Kasumi-1 (cell line): ENCODE measurements at regions not wholly inside any gene's neighbourhood (a gene's known extent, or its start where the extent isn't known, plus 50 kb on each side); places are given as distances from the start of the nearest gene placed in this dataset.
"Not testable (repeated sequence)": the region's sequence is repeated elsewhere in the genome, so short reads cannot be mapped to it uniquely, and the experiment has no call there.

Experiments
- DNase-seq, 2 experiments: peaks; one replicate each; lab custom pipeline; 2025; lab: John Stamatoyannopoulos, UW

GRCh38 chr7:81222692-81223091, 303.8 kb upstream of the SEMA3C start:
- not testable (repeated sequence) for DNase-seq

- DNase-seq: no peak
These were observed 302.8 kb upstream of the SEMA3C start for GRCh38 chr7:81221527-81222217.

- no peak for DNase-seq
These were observed 299.7 kb upstream of the SEMA3C start for GRCh38 chr7:81218480-81219106.

DNA sequence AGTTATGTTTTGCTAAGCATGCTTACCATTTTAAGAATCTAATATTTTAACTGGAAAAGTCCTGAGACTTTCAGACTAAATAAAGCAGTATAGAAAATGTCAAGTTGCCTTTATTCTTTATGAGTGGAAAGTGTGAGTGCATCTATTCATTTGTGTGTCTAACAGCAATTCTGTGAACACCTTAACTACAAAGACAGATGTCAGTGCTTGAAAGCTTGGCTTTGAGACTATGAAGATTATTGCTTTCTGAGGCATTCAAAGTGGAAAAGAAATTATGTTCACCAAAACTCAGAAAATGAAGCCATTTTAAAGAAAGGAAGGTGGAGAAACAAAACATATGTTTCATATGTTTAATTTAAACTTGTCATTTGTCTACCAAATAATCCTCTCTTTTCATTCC, 294.5 kb upstream of the SEMA3C start:
- DNase-seq: no peak

DNA sequence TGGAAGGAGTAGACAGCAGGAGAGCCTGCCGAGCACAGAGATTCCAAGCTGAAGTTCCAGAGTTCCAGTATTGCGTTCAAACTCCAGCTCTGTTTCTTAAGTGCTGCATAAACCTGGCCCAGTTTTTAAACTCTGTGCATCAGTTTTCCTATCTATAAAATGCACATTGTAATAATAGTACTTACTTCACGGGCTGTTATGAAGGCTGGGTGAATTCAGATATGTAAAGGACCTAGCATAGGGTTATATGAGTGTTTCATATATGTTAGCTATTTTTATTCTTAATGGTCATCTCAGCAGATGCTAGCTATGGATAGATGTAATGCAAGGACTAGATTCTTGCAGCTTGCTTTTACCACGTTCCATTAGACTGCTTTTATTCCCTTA, 293.1 kb upstream of the SEMA3C start:
- DNase-seq: no peak

DNA sequence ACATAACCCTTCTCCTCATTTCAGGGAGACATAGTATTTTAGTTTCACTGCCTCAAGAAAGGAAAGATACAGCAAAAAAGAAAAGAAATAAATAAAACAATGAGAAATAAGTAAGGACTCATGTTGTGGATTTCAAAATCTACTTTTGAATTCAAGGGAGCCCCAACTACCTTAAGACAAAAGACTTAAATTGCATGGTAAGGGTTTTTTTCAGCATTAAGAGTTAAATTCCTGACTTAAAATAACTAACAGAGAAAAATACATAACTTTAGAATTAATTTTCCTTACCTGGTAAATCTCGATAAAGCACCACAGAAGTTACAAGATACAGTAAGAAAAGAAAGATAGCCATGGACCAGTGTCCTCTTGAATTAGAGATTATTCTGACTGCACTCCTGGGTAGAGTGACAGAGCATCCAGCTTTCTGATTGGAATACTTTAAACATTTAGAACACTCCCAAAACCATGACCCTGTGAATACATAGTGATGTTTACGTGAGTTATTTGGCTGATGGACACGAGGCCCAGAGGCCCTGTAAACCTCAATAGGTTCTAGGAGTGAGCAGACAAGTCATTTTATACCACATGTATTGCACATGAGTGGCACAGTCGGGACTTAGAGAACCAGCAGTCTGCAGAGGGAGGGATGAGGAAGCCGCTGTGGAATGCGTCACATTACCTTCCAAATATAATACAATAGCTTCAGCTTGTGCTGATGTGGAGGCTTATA, 292.5 kb upstream of the SEMA3C start:
- no peak for DNase-seq

GRCh38 chr7:81210137-81211064, 291.6 kb upstream of the SEMA3C start:
- DNase-seq: no peak

GRCh38 chr7:81209059-81209458, 290.2 kb upstream of the SEMA3C start:
- no peak for DNase-seq

GRCh38 chr7:81207801-81208200, 288.9 kb upstream of the SEMA3C start:
- DNase-seq: no peak

DNA sequence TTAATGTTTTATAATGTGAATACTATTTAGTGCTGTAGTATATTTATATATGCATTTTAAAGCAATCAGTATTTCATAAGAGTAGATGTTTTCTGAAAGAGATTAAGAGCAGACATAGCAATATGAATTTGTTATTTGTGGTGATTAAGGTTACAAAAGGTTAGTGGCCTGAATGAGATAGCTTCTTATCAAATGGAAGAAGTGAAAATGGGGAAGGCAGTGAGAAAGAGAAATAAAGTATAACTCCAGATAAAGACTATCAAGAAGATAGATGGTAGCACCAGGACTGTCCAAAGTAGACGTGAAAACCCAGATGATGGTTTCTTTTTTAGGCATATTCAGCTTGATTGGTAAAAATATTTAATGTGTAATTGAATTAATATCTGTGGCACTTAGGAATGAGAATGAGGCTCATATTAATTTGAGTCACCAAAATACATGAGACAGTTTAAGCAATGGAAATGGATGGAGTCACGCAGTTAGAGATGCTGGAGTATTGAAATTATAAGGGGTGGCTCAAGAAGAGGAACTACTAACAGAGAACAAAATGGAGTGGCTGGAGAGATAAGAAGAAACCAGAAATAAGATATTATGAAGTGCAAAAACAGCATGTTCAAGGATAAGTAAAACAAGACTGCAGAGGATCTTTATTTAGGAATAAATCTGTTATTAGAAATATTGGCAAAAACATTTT, 288.0 kb upstream of the SEMA3C start:
- peak; percentile 3 to 5 for DNase-seq

- DNase-seq: no peak
These were observed 287.4 kb upstream of the SEMA3C start for GRCh38 chr7:81206217-81206616.

GRCh38 chr7:81201188-81201587, 282.3 kb upstream of the SEMA3C start:
- DNase-seq: no peak

- DNase-seq: no peak
These were observed 279.9 kb upstream of the SEMA3C start for GRCh38 chr7:81198766-81199165.

- DNase-seq: no peak
These were observed 278.4 kb upstream of the SEMA3C start for GRCh38 chr7:81197266-81197665.

- no peak for DNase-seq
These were observed 276.2 kb upstream of the SEMA3C start for GRCh38 chr7:81195033-81195432.

DNA sequence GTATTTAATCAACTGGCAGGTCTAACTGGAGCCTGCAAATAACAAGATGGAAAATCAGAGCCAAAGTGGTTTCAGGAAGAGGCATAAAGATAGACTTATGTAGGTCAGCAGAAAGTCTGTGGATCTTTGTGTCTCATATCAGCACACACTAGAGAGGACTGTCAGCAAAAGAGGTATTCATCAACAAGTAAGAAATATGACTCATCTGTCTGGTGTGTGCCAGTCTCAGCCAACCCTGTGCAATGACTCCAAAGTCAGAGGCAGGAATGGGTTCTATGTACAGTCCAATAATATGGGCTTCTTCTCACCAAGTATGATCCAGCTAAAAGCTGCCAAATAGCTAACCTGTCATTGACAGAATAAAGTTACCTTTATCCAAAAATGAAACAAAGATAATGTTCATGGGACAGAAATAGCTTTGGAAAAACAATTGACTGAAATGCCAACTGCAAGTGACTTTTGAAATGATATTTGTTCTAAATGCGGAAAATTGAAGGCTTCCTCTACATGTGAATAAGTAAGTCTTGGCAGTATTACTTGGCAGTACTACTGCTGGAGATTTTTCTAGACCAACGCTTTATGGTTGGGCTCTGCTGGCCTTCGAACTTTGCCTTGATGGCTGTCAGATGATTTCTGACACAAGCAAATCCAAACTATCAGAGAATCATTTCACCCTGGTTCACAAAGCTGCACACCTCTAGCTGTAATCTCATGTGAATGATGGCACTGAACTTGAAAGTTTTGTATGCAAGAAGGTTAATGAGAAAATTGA, 272.3 kb upstream of the SEMA3C start:
- no peak for DNase-seq

GRCh38 chr7:81187753-81188152, 268.9 kb upstream of the SEMA3C start:
- DNase-seq: no peak

GRCh38 chr7:81186691-81187090, 267.8 kb upstream of the SEMA3C start:
- DNase-seq: no peak

DNA sequence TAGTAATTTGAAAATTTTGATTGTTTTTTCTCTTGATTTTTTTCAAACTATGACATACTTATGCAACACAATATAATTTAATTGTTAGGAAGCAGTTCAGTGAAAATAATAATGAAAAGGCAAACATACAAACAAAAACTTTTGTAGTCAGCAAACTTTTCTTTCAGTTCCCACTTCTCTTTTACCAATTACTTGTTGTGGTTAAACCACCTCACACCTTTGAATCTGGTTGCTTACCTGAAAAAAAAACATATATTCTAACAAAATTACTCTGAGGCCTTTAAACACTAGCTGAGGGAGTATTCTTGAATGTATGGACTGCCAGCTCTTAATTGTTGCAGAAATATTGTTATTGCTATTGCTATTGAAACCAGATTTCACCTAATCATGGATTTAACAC, 266.2 kb upstream of the SEMA3C start:
- no peak for DNase-seq

DNA sequence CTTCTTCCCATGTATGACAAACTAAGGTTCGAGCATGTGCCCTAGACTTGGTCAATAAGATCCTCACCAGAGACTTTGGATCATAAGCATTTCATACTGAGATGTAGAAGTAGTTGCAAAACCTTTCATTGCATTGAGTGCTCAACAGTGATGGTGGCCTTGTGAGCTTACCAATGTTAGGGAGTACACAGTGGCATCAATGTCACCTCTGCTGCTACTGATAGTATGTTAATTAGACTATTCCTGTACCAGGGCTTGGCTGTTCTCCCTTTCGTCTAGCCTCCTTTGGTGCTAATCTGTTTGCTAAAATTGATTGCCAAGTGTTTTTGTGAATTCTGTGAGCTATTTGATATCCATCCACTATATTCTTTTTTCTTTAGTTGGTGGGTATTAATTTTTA, 264.5 kb upstream of the SEMA3C start:
- no peak for DNase-seq

- DNase-seq: not testable (repeated sequence)
These were observed 263.2 kb upstream of the SEMA3C start for GRCh38 chr7:81182056-81182455.
